Thyroid gland (tissue), 4 donors: ENCODE measurements at regions not wholly inside any gene's neighbourhood (a gene's known extent, or its start where the extent isn't known, plus 50 kb on each side); places are given as distances from the start of the nearest gene placed in this dataset.

Experiments
- CTCF ChIP-seq, 6 experiments: fragments of 200-600 bp in 3 of 6; fragments of 450-650 bp in 3 of 6; sonication (generic) in 3 of 6; IDR thresholded peaks; one replicate each; pipeline ENCODE4 v1.5.1; 2016 to 2019; ENCODE audit warnings: antibody characterized with exemption in 6 of 6, mild to moderate bottlenecking in 2 of 6, inconsistent platforms in 1 of 6, moderate library complexity in 1 of 6
- POLR2A ChIP-seq, 2 donors: fragments of 450-650 bp; IDR thresholded peaks; one replicate each; pipeline ENCODE4 v1.6.1; 2017; ENCODE audit warnings: antibody characterized with exemption in 2 of 2, mild to moderate bottlenecking in 2 of 2, moderate library complexity in 1 of 2

- TF ChIP-seq CTCF (IDR thresholded peaks at IDR 0.05) (no peak), POLR2A (IDR thresholded peaks at IDR 0.05) (no peak)
Observed at GRCh38 chr9:1384816-1385215, 334.7 kb downstream of the DMRT2 start.
